D341Med (cell line): ENCODE measurements at regions not wholly inside any gene's neighbourhood (a gene's known extent, or its start where the extent isn't known, plus 50 kb on each side); places are given as distances from the start of the nearest gene placed in this dataset.

Experiments
- DNase-seq: peaks from one replicate; pipeline ENCODE4 v3.0.0; 2012; ENCODE audit warnings: low spot score

DNA sequence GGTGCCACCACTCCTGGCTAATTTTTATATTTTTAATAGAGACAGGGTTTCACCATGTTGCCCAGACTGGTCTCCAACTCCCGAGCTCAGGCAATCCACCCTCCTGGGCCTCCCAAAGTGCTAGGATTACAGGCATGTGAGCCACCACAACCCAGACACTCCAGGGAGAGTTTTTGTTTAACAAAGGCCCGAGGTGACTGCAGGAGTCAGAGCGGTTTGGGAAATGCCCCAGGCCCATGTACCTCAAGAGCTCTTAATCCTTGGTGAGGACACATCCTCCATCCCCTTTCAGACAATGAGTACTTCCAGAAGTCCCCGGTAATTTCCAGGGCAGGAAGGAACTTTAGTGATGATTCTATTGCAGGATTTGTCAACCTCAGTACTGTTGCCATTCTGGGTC lies 176.0 kb downstream of the ESRRB start:
- no peak for DNase-seq

DNA sequence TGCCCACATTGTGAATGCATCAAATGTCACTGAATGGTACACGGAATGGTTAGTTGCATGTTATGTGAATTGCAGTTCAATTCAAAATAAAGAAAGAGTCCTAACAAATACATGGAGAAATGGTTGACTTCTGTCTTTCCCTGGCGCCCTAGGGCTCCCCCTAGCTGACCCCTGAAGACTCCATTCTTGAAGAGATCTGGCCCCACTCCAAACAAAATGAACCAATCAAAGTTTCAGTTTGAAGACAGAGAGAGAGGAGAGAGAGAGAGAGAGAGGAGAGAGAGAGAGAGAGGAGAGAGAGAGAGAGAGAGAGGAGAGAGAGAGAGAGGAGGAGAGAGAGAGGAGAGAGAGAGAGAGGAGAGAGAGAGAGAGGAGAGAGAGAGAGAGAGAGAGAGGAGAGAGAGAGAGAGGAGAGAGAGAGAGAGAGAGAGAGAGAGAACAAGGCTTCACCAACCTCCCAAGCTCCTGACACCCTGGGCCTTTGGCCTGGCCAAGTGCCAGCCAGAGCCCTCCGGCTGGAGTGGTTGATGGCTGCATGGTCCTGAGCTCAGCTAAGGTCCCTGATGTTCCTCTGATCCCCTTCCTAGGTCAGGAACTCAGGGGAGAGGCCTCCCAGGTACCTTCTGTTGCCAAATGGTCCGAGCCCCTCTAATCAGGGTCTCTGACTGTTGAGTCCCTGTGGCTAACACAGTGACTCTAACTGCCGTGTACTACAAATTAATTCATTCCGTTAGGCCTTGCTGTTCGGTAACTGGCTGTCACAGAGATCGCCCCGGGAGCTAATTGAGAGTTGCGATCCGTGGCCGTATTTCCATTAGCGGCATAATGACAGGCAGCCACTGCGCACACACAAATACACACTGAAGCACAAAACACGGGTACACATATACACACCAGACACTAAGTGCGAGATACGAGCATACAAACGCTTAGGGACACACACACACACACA lies 188.8 kb downstream of the ESRRB start:
- no peak for DNase-seq

DNA sequence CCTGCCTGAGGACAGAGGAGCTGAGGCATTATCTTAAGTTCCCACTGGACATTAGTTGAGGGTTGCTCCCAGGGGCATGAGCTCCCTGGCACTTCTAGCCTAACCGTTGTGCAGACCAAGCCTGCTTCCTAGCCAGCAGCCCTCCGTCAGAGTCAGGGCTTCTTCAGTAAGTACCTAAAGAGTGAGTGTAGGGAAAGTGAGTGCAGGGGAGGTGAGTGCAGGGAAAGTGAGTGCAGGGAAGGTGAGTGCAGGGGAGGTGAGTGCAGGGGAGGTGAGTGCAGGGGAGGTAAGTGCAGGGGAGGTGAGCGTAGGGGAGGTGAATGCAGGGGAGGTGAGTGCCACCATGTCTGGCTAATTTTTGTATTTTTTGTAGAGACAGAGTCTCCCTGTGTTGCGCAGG lies 190.5 kb downstream of the ESRRB start:
- no peak for DNase-seq

DNA sequence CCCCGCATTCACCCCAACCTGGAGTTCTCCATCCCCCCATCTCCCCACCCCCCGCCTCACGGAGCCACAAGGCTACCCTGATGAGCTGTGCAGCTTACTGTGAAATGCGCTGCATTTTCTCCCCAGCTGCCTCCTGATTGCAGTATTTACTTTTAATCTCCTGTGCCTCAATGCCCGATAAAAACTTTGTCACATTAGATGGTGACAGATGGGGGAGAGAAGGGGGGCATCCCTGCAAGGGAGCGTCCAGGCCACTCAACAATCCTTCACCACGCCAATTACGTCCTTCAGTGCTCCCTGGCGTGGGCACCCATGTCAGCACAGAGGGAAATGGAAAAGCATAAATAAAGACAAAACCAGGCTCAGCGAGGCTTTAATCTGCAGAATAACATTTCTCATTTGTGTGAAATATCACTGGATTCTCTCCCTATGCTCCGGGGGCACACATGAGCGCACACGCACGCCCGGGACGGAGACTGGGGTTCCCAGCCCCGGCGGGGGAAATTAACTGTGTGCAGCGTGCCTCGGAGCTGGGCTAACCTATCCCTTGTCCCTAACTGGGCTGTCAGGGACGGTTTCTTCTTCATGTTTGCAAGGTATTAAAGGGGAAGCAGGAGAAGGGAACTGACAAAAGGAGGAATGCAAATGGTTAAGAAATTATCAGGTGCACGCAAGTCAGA lies 186.7 kb upstream of the VASH1 start:
- DNase-seq, result no peak

DNA sequence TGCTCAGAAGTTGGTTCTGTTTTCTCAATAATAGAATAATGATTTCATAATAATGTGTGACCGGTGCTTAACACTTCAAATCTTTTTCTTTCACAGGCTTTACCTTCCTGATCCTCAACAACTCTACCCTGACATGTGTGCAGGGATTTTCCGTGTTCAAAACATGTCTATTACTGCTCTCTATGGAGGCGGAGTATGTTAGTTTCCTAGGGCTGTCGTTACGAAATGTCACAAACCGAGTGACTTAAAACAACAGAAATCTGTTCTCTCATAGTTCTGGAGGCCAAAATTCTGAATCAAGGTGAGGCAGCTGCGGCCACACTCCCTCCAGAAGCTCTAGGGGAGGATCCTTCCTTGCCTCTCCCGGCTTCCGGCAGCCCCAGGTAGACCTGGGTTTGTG lies 186.2 kb upstream of the VASH1 start:
- no peak for DNase-seq

DNA sequence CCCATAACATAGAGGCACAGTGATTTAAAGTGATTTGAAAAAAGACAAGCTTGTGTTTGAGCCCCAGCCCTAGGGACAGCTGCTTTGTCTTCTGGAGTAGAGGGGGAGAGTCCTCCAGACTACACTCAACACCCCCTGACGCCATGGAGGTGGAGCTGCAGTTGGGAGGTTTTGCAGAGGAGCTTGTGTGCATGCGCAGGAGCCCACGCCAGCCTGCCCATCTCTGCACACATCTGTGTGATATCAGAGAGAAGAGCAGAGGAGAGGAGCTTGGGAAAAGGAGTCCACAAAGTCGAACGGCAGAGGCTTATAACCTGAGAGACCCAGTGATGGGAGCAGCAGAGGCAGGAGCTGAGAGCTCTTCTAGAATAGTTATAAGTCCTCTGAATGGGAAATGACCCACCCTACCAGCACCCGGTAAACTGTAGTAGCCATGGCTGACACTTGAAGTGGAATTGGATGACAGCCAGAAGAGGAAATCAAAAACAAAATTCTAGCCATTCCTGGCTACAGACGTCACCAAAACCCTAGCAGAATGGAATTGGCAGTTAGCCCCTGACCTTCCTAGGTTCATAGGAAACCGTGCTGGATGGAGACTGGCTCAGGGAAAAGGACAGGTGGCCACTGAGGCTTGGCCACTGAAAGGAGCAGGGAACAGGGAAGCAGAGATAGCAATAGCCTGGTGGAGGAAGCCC lies 185.1 kb upstream of the VASH1 start:
- no peak for DNase-seq

DNA sequence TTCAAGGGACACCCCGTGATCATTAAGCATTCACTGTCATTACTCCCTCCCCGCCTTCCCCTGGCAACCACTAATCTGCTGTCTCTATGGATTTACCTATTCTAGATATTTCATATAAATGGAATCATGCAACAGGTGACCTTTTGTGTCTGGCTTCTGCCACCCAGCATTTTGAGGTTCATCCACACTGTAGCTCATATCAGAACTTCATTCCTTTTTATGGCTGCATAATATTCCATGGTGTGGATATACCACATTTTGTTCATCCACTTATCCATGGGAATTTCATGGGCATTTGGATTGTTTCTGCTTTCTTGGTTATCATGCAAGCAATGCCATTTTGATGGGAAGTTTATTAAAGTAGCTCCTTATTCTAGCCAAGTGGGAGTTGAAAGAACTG lies 184.2 kb upstream of the VASH1 start:
- no peak for DNase-seq

DNA sequence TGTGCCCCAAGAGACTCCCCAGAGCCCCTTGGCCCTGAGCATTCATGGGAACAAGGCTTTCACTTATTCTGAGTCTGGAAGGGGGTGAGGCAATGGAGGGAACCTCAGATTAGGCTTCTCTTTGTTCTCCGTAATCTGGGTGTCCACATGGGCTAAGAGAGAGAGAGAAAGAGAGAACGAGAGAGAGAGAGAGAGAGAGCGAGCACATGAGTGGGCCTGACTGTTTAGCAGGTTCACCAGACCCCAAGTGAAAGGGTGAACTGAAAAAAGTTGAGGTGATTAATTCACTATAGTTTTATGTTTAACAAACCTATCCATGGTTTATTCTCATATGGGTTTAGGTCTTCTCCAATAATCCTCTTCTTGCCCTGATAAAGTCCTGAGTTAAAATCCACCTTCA lies 183.4 kb upstream of the VASH1 start:
- DNase-seq, result no peak

DNA sequence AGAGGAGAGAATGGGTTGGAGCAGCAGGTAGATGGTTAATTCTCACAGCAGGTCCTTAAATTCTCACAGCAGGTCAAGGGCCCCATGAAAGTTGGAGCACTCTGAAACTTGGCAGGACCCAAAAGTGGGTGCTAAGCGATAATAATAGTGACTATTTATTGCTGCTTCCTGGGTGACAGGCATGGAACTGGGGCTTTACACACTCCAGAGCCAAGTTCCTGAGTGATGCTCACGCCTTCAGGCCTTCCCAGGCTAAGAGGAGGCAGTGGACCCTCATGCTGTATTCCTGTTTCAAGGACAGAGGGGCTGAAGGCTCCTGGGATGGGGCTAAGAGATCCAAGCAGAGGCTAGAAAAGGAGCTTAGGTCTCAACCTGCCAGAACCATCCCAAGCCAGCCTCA lies 180.9 kb upstream of the VASH1 start:
- no peak for DNase-seq

DNA sequence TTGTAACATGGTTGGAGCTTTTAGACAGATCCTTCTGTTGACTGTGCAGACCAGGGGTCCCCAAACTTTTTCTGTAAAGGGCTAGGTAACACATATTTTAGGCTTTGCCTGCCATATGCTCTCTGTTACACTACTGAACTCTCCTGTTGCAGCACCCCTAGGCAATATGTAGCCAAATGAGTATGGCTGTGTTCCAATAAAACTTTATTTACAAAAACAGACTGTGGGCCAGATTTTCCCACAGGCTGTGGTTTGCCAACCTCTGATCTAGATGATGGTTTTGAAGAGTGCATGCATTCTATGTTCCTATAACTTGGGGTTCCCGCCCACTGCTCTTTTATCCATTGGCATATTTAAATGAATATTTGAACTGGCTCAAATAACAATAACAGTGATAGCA lies 180.3 kb upstream of the VASH1 start:
- no peak for DNase-seq

DNA sequence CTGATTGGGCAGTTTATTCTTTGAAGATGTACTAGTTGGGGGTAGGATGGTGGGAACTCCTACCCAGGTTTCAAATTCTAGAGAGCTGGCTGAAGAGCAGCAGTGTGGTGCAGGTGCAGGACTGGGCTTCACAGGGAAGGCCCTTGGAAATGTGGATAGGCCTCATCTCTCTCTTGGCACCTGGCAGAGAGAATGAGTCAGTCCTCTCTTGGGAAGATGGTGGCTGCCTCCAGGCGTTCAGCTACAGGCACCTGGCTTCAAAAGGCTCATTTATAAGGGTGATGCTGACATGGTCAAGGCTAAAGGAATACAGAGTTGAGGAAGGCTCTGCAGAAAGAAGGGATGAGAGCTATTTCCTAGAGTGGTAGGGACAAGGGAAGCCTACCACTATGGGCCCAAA lies 179.7 kb upstream of the VASH1 start:
- no peak for DNase-seq

DNA sequence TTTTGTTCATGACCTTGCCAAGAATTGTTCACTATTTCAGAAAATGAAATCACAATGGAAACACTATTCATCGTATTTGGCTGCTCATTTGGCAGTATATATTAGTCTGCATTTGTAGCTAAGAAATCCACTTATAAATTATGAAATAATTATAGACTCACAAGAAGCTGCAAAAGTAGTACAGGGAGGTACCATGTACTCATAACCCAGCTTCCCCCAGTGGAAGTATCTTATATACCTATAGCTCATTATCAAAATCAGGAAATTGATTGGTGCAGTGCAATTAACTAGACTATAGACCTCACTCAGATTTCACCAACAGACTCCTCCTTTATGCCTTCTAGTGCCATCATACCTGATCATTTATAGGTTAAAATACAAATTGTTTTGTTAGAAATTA lies 178.8 kb upstream of the VASH1 start:
- DNase-seq, result no peak

DNA sequence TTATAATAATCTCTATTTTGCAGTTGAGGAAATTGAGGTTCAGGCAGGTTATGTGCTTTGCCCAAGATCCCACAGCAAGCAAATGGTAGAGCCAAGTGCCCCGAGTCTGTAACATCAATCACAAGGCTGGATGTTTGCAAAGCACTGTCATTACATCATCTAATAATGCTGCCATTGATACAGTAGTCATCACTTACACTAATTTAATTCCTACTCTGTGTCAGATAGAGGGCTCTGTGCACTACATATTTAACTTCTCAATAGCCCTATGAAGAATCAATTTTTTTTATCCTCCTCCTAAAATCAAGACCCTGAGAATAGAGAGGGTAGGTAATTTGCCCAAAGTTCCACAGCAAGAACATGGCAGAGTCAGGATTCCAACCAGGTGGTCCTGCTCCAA lies 178.1 kb upstream of the VASH1 start:
- DNase-seq, result no peak

DNA sequence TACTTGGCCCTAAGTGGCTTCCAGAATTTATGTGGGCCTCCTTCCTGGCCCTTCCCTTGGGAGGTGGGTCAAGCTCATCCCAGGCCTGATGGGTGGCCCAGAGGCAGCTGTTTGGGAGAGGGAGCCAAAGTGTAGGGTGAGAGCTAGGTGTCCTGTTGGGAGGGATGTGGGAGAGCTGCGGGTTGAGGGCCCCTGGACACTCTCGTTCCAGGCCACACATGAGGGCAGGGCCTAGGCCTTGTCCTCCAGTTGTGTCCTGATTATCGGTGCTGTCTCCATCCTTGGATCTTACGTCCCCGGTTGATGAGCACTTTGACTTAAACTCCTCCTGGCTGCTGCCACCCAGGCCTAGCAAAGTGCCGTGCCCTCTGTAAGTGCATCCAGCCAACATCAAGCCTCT lies 177.5 kb upstream of the VASH1 start:
- DNase-seq, result no peak

DNA sequence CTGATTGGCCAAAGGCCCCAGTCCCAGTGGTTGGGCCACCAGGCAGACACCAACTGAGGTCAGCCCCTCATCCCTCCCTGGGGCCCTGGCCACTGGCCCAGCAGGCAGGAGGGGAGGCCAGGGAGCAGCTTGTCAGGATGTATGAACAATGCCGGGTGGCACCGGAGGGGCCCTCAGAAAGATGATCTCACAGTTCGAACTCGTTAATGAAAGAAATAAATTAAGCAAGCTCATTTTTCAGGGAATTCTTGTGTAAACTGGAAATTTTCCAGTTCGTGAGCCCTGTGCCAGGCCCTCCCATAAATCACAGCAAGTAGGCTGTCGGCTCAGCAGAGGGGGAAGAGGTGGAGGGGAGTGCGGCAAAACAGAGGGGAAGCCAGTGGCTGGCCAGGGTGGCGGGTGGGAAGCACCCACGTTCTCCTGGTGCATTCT lies 177.0 kb upstream of the VASH1 start:
- DNase-seq, result no peak

DNA sequence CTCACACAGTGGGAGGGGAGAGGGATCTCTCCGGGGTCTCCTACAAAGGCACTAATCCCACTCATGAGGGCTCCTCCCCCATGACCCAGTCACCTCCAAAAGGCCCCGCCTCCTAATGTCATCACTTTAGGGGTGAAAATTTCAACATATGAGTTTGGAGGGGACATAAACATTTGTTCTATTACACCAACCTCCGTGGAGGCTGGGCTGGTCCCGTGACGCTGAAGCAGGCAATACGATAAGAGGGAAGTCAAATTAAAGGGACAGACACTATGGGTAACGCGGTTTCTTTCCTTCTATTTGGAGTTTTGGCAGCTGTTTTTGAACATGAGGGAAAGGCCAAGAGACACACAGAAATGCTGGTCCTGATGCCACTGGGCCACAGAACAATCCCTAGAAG lies 175.7 kb upstream of the VASH1 start:
- no peak for DNase-seq

DNA sequence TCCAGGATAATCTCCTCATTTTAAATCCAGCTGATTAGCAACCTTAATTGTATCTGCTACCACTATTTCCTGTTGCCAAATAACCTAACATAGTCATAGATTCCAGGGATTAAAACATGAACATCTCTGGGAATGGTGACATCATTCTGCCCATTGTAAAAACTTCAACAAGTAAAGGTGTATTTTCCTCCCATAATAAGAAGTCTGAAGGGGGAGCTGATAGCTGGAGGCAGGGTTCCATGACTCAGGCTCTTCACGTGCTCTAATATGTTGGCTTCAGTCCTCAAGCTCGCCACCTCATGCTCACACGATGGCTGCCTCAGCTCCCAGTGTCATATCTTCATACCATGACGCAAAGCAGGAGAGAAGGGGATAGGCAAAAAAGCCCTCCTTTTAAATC lies 172.0 kb upstream of the VASH1 start:
- no peak for DNase-seq

DNA sequence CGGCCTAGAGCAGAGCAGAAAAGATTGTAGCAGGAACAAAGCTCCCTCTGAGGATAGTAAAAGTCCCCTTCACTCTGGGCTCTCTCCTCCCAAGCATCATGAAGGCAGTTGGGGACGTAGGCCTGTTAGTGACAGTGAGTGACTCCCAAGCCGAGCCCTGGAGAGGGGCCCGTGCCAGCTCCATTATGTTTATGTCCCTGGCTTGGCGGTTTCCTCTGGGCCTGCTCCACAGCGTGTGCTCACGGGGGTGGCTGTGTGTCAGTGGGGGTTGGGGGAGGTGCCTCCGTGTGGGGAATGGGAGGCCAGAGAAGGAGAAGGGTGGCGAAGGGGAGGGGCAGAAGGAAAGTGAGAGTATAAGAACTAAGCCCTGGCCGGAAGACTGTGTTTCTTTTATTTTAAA lies 170.0 kb upstream of the VASH1 start:
- DNase-seq, result no peak

DNA sequence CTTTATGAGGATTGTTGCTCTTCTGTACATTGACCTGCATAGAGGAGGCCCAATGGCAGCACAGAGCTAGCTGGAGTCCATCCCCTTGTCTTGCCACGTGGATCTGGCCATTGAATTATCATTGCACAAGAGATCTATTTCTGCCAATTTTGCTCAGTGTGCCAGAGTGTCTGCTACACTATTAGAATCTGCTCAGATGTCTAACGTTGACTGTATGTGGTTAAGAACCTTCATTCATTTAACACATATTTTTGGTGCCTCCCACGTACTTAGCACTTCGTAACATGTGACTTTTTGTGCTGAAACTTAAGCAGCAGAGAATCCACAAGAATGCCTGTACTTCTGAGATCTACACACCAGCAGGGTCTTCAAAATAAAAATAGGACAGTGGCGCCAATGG lies 166.0 kb upstream of the VASH1 start:
- no peak for DNase-seq

DNA sequence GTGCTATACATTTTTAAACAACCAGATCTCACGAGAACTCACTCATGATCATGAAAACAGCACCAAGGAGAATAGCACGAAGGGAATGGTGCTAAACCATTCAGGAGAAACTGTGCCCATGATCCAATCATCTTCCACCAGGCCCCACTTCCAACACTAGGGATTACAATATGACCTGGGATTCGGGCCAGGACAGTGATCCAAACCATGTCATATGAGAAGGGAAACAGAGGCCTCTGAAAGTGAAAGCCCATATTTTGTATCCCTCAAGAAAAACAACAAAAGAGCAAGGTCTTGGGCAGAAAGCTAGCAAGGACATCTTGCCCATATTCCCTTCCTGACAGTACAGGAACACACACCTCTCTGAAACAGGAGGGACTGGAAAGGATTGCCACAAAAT lies 163.9 kb upstream of the VASH1 start:
- DNase-seq, result no peak

DNA sequence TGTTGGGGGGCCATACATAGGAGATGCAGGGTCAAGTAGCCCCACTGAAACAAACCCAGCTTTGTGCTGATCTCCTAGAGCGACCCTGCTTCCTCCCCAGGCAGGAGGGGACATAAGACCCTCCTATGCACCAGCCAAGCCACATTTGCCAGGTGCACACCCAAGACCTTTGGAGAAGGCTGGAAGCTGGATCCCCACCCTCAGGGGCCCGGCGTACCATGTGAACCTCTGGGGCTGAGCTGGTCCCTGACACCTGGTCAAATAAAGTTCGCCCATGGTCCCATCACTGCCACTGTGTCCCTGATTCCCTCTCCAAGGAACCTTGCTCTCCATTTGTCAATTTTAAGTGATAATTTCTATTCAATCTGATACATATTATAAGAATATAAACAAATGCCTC lies 162.1 kb upstream of the VASH1 start:
- DNase-seq, result no peak

DNA sequence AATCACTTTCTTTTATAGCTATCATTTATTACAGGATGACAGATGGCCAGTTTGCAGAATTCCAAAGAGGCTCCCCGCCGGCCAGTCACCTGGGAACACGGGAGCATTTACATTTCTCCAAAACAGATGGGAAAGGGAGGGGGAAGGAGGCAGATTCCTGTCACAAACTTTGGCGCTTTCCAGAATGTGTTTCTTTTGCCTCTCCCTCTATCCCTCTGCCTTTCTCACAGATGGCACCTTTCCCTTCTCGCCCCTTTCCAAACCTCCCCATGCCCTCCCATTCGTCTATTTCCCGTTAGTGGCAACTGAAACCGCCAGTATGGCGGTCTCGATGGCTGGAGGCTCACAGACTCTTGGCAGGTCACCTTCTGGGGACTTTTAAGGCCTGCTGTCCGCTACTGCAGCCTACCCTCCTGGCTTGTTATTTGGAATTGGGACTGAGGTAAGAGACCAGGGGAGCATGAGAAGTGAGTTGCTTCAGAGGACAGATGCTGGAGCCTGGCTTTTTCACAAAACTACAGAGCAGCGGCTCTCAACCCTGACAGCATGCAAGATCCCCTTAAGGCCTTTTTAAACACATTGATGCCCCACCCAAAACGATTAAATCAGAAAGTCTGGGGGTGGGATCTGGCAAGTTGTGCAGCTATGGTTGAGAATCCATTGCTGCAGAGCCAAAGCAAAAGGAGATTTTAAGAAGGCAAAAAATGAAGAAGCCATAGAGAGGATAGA lies 161.5 kb upstream of the VASH1 start:
- DNase-seq, result no peak
